GM12878 (cell line): ENCODE measurements at regions not wholly inside any gene's neighbourhood (a gene's known extent, or its start where the extent isn't known, plus 50 kb on each side); places are given as distances from the start of the nearest gene placed in this dataset.

Source experiments
- ATAC-seq: fragments of 200-7000 bp; cut with Tn5 transposase; 3 replicates; pipeline ENCODE4 v1.9.1; 2020; ENCODE audit warnings: mild to moderate bottlenecking, moderate library complexity
- BruUV-seq: library from RNA; stranded (reverse); fragments of 400-500 nt; replicated peaks from 2 replicates; lab custom pipeline; 2021; lab: Mats Ljungman, UMichigan
- CTCF ChIA-PET: fragments of 300-600 bp; sonication (Branson Sonifier 250); formaldehyde crosslinking; extraction: SDS; loops from one replicate; lab custom pipeline; 2021; ENCODE audit warnings: inconsistent platforms; lab: Yijun Ruan, JAX
- POLR2A ChIA-PET: fragments of 350-600 bp; formaldehyde crosslinking; extraction: SDS; loops from one replicate; lab custom pipeline; 2021; ENCODE audit warnings: inconsistent platforms; lab: Charles Lee
- RAD21 ChIA-PET: fragments of 300-600 bp; sonication (Branson Sonifier 250); formaldehyde crosslinking; loops from one replicate; lab custom pipeline; 2023; ENCODE audit warnings: antibody characterized with exemption; ENCODE audit not compliant: unreplicated experiment; lab: Charles Lee
- SMC1A ChIA-PET: fragments of 300-600 bp; sonication (Branson Sonifier 250); formaldehyde crosslinking; loops from one replicate; lab custom pipeline; 2023; ENCODE audit not compliant: unreplicated experiment, uncharacterized antibody; lab: Charles Lee
- DNase-seq: peaks from one replicate; pipeline ENCODE4 v3.0.0-alpha.2; 2011; ENCODE audit warnings: low read depth, low spot score
- FAIRE-seq: peaks from 3 replicates; lab custom pipeline; 2011; peaks lifted over from hg19 to GRCh38; lab: Jason Lieb, UNC
- H2AFZ ChIP-seq: 2 replicates; pipeline ENCODE4 v1.6.0; 2011; ENCODE audit warnings: low read depth, low read length, control low read depth; ENCODE audit not compliant: control insufficient read depth
- H3K27ac ChIP-seq: 2 replicates; pipeline ENCODE4 v1.5.1; 2011; ENCODE audit warnings: control low read depth; ENCODE audit not compliant: control insufficient read depth, insufficient read depth
- H3K27me3 ChIP-seq, 2 experiments: replicated peaks in 1 of 2; 2 replicates each; pipeline versions ENCODE4 v1.6.0 to v1.6.1; 2011; ENCODE audit warnings: low read length in 1 of 2; ENCODE audit not compliant: control insufficient read depth in 2 of 2, insufficient read depth in 2 of 2
- H3K36me3 ChIP-seq, 2 experiments: 2 replicates each; pipeline ENCODE4 v1.5.1; 2011; ENCODE audit warnings: low read length in 1 of 2; ENCODE audit not compliant: control insufficient read depth in 2 of 2, insufficient read depth in 2 of 2
- H3K4me1 ChIP-seq: 2 replicates; pipeline ENCODE4 v1.6.1; 2011; ENCODE audit warnings: mild to moderate bottlenecking, low read length, moderate library complexity, mixed read lengths; ENCODE audit not compliant: control insufficient read depth, insufficient read depth
- H3K4me2 ChIP-seq: 2 replicates; pipeline ENCODE4 v1.6.0; 2011; ENCODE audit warnings: control low read depth; ENCODE audit not compliant: control insufficient read depth, insufficient read depth
- H3K4me3 ChIP-seq: fragments of 200-600 bp; sonication (generic); 2 replicates; pipeline ENCODE4 v1.5.1; 2016
- H3K79me2 ChIP-seq: 2 replicates; pipeline ENCODE4 v1.6.0; 2011; ENCODE audit warnings: low read length; ENCODE audit not compliant: control insufficient read depth, insufficient read depth
- H3K9ac ChIP-seq: 2 replicates; pipeline ENCODE4 v1.8.0; 2011; ENCODE audit warnings: low read length, control low read depth, mixed read lengths; ENCODE audit not compliant: control insufficient read depth, insufficient read depth
- H3K9me3 ChIP-seq: replicated peaks from 3 replicates; pipeline ENCODE4 v1.5.1; 2011; ENCODE audit warnings: mild to moderate bottlenecking, low read length; ENCODE audit not compliant: control insufficient read depth, insufficient read depth
- H4K20me1 ChIP-seq: 2 replicates; pipeline ENCODE4 v1.6.0; 2011; ENCODE audit not compliant: control insufficient read depth, insufficient read depth
- CEBPB ChIP-seq, 2 experiments: fragments of 150-350 bp in 1 of 2; IDR thresholded peaks; 2 replicates each; pipeline ENCODE4 v1.6.1; 2012 to 2014; ENCODE audit warnings: low read depth in 2 of 2, low read length in 2 of 2, borderline replicate concordance in 1 of 2, inconsistent platforms in 1 of 2
- FOS ChIP-seq: IDR thresholded peaks from 3 replicates; pipeline ENCODE4 v1.6.1; 2011; ENCODE audit warnings: borderline replicate concordance; ENCODE audit not compliant: insufficient read length; ENCODE audit errors: extremely low read depth
- HDAC2 ChIP-seq: fragments of 200-600 bp; sonication (generic); IDR thresholded peaks from 2 replicates; pipeline ENCODE4 v1.6.1; 2017
- HDGF ChIP-seq: fragments of 450-650 bp; IDR thresholded peaks from 2 replicates; pipeline ENCODE4 v1.6.1; 2016; ENCODE audit warnings: antibody characterized with exemption
- IRF3 ChIP-seq: fragments of 450-650 bp; IDR thresholded peaks from 2 replicates; pipeline ENCODE4 v1.6.1; 2014; ENCODE audit warnings: mild to moderate bottlenecking
- KAT2A ChIP-seq: conservative IDR thresholded peaks from 2 replicates; pipeline ENCODE4 v1.6.1; 2011; ENCODE audit warnings: low read depth, low read length; ENCODE audit not compliant: control insufficient read depth
- NR2C2 ChIP-seq: IDR thresholded peaks from 2 replicates; pipeline ENCODE4 v1.6.1; 2011; ENCODE audit warnings: borderline replicate concordance, low read depth; ENCODE audit not compliant: control insufficient read depth, insufficient read length
- NR2F1 ChIP-seq: fragments of 450-650 bp; conservative IDR thresholded peaks from 2 replicates; pipeline ENCODE4 v1.6.1; 2017; ENCODE audit warnings: mild to moderate bottlenecking
- SIN3A ChIP-seq: IDR thresholded peaks from 2 replicates; pipeline ENCODE4 v1.6.1; 2012; ENCODE audit warnings: low read depth, low read length, improper control_type of control experiment
- SIX5 ChIP-seq: IDR thresholded peaks from 2 replicates; pipeline ENCODE4 v1.6.1; 2011; ENCODE audit warnings: mild to moderate bottlenecking, low read depth, low read length, moderate library complexity; ENCODE audit not compliant: severe bottlenecking
- WGBS: methylation state at CpG from one replicate; pipeline ENCODE4 v1.1.6; 2016; ENCODE audit warnings: low lambda C conversion rate; ENCODE audit not compliant: insufficient replicate concordance, insufficient coverage; ENCODE audit errors: missing lambda C conversion rate; 5-methylcytosine and 5-hydroxymethylcytosine counted together
- in situ Hi-C: fragments of 300-500 bp; cut with MboI; formaldehyde crosslinking; loops from 9 replicates; pipeline ENCODE4 v1.14.3; 2018; ENCODE audit warnings: mixed read lengths
- intact Hi-C: fragments of 100-400 bp; cut with micrococcal nuclease; formaldehyde crosslinking; loops from one replicate; pipeline ENCODE4 v1.14.2; 2022; ENCODE audit not compliant: unreplicated experiment
- TF ChIP-seq, protein P1 (sequence below): fragments of 450-650 bp; IDR thresholded peaks from 2 replicates; pipeline ENCODE4 v1.6.1; 2017; ENCODE audit warnings: borderline replicate concordance
- TF ChIP-seq, protein P2 (sequence below): fragments of 450-650 bp; IDR thresholded peaks from 2 replicates; pipeline ENCODE4 v1.6.1; 2018; ENCODE audit warnings: borderline replicate concordance, mild to moderate bottlenecking; ENCODE audit not compliant: partially characterized antibody
- TF ChIP-seq, protein P3 (sequence below): IDR thresholded peaks from 2 replicates; pipeline ENCODE4 v1.6.1; 2012; ENCODE audit warnings: low read depth, low read length, improper control_type of control experiment
- TF ChIP-seq, protein P4 (sequence below): fragments of 450-650 bp; IDR thresholded peaks from 2 replicates; pipeline ENCODE4 v1.6.1; 2017; ENCODE audit warnings: low read depth, mild to moderate bottlenecking, moderate library complexity

- TF ChIP-seq, protein P1, sequence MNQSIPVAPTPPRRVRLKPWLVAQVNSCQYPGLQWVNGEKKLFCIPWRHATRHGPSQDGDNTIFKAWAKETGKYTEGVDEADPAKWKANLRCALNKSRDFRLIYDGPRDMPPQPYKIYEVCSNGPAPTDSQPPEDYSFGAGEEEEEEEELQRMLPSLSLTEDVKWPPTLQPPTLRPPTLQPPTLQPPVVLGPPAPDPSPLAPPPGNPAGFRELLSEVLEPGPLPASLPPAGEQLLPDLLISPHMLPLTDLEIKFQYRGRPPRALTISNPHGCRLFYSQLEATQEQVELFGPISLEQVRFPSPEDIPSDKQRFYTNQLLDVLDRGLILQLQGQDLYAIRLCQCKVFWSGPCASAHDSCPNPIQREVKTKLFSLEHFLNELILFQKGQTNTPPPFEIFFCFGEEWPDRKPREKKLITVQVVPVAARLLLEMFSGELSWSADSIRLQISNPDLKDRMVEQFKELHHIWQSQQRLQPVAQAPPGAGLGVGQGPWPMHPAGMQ: no peak
- TF ChIP-seq SIN3A (no peak), SIX5 (no peak)
- TF ChIP-seq, protein P2, sequence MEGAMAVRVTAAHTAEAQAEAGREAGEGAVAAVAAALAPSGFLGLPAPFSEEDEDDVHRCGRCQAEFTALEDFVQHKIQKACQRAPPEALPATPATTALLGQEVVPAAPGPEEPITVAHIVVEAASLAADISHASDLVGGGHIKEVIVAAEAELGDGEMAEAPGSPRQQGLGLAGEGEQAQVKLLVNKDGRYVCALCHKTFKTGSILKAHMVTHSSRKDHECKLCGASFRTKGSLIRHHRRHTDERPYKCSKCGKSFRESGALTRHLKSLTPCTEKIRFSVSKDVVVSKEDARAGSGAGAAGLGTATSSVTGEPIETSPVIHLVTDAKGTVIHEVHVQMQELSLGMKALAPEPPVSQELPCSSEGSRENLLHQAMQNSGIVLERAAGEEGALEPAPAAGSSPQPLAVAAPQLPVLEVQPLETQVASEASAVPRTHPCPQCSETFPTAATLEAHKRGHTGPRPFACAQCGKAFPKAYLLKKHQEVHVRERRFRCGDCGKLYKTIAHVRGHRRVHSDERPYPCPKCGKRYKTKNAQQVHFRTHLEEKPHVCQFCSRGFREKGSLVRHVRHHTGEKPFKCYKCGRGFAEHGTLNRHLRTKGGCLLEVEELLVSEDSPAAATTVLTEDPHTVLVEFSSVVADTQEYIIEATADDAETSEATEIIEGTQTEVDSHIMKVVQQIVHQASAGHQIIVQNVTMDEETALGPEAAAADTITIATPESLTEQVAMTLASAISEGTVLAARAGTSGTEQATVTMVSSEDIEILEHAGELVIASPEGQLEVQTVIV: no peak
These were observed 550.6 kb upstream of the ARGLU1 start (continued) for GRCh38 chr13:107118506-107118905.

- FAIRE-seq: no peak
- no peaks in the 10 kb centered on the region for H3K79me2 ChIP-seq
- in situ Hi-C loops: no loop called here
- TF ChIP-seq IRF3 (no peak), HDAC2 (no peak), NR2F1 (no peak), NR2C2 (no peak), HDGF (no peak), CEBPB (IDR thresholded peaks at IDR 0.05; ENCODE audit: borderline replicate concordance in 1 of 2, low read depth in 2 of 2, low read length in 2 of 2) (no peak), FOS (no peak), KAT2A (no peak)
- TF ChIP-seq, protein P3, sequence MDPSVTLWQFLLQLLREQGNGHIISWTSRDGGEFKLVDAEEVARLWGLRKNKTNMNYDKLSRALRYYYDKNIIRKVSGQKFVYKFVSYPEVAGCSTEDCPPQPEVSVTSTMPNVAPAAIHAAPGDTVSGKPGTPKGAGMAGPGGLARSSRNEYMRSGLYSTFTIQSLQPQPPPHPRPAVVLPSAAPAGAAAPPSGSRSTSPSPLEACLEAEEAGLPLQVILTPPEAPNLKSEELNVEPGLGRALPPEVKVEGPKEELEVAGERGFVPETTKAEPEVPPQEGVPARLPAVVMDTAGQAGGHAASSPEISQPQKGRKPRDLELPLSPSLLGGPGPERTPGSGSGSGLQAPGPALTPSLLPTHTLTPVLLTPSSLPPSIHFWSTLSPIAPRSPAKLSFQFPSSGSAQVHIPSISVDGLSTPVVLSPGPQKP: no peak
- TF ChIP-seq, protein P4, sequence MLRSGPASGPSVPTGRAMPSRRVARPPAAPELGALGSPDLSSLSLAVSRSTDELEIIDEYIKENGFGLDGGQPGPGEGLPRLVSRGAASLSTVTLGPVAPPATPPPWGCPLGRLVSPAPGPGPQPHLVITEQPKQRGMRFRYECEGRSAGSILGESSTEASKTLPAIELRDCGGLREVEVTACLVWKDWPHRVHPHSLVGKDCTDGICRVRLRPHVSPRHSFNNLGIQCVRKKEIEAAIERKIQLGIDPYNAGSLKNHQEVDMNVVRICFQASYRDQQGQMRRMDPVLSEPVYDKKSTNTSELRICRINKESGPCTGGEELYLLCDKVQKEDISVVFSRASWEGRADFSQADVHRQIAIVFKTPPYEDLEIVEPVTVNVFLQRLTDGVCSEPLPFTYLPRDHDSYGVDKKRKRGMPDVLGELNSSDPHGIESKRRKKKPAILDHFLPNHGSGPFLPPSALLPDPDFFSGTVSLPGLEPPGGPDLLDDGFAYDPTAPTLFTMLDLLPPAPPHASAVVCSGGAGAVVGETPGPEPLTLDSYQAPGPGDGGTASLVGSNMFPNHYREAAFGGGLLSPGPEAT: no peak
These were observed 549.5 kb upstream of the ARGLU1 start for GRCh38 chr13:107117327-107118012.

More at GRCh38 chr13:107117327-107118012, 549.5 kb upstream of the ARGLU1 start:
- no peak for DNase-seq
- ChIA-PET RAD21 (no interaction called here), POLR2A (no interaction called here), SMC1A (interaction anchor here (0.6 kb wide), 1 partner anchor 265 kb away, joined by 3 read pairs; no protein-coding TSS in a partner anchor), CTCF (interaction anchor here (1.0 kb wide), 1 partner anchor 204 kb away, joined by 3 read pairs; no protein-coding TSS in a partner anchor)
- H3K4me1 ChIP-seq: no peaks in the 10 kb centered on the region
- no peaks in the 10 kb centered on the region for H3K27me3 ChIP-seq
- no peak for ATAC-seq
- H3K9me3 ChIP-seq: no peaks in the 10 kb centered on the region
- BruUV-seq: no TSS peak
- no peaks in the 10 kb centered on the region for H4K20me1 ChIP-seq
- no peaks in the 10 kb centered on the region for H3K36me3 ChIP-seq
- H3K4me3 ChIP-seq: no peak overlapping the region
- no peak overlapping the region for H3K27ac ChIP-seq
- intact Hi-C loops: no loop called here
- H2AFZ ChIP-seq: no peak overlapping the region
- H3K9ac ChIP-seq: no peak overlapping the region
- no peak overlapping the region for H3K4me2 ChIP-seq
- WGBS: 46% methylated on average over 15 of the region's 15 CpGs
